ENCODE measurements at regions not wholly inside any gene's neighbourhood (a gene's known extent, or its start where the extent isn't known, plus 50 kb on each side); places are given as distances from the start of the nearest gene placed in this dataset.
"Not testable (repeated sequence)": the region's sequence is repeated elsewhere in the genome, so short reads cannot be mapped to it uniquely, and the experiment has no call there.

DNA sequence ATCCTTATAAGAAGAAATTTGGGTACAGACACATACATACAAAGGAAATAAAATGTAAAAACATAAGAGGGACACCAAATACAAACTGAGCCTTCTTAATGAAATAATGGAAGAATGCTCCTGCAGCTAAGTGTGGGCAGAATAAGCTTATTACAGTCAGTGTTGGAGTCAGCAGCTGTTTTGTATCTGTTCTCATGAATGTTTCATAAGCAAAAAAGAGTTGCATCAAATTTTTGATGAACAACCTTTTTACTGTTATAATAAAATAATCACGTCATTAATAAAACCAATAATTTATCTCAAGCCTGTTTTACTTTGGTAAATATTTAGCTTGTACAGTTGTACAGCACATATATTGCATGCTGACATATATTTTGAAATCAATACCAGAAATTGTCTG is 545.6 kb downstream of the LRRC70 start:
- DNase-seq (ENCODE audit: low read depth) = no peak

DNA sequence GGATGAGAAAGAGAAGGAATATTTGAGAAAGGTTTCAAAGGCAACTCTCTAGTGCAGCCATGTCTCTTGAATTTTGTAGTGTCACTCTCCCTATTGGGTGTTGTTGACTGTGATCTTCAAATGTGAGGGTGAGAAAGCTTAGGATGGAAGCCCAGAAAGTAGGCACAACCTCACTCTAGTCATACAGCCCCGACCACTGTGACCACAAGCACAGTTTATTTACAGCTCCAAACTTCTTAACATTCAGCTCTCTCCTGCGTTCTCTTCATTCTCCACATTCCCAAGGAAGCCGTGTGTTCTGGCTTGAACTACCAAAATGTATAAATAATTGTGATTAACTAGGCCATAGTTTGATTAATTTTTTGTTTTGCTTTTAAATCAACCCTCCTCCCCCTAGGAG is 542.9 kb downstream of the LRRC70 start:
- no peak for DNase-seq (ENCODE audit: low read depth)

DNA sequence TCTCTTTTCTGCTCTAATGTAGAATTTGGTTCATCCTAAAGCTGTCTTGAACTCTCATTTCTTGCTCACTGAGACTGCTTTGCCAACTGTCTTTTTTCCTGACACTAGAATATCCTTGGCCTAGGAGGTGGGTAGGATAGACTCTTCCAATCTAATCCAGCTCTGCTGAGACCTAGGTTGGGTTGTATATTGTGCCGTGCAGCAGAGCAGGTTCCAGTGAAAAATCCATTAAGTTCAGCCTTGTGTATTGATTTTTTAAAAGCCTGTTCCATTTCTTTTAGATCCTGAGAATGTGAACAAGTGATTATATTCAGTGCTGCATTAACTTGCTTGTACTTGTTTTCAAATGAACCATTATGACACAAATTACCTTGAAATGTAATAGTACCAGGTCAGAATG is 539.6 kb downstream of the LRRC70 start:
- no peak for DNase-seq (ENCODE audit: low read depth)

DNA sequence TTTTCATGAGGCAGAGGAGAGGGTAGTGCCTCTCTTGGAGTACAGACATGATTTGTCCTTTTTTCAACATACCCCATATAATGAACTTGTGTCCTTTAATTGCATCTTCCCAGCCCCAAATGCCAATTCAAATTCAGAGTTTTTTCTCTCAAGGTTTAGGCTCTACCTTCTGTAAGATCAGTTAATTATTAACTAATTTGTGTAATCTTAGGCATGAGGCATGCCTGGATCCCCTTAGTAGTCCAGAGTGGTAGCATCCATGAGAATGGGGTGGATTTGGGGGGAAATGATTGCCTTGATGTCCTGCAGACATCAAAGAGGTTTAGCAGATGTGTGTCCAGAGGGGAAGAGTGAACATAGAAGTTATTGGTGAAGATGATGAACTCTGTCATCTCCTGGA is 533.3 kb downstream of the LRRC70 start:
- DNase-seq (ENCODE audit: low read depth) = no peak

DNA sequence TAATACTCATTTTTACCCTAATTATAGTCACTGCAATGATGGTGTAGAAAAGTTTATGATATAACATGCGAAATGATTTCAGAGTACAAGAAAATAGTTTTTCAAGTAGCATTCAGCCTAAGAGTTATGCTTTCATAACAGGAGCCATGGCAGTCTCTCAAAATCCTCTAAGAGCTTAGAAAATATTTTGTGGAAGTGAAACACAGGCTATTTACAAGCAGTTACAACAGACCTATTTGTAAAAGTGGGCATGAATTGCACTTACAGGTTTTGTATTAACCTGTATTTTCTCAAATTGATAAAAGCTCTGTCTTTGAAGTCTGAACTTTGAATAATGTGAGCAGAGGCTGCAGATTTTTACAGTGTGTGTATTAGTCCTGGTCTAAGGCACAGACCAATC is 523.3 kb downstream of the LRRC70 start:
- no peak for DNase-seq (ENCODE audit: low read depth)

DNA sequence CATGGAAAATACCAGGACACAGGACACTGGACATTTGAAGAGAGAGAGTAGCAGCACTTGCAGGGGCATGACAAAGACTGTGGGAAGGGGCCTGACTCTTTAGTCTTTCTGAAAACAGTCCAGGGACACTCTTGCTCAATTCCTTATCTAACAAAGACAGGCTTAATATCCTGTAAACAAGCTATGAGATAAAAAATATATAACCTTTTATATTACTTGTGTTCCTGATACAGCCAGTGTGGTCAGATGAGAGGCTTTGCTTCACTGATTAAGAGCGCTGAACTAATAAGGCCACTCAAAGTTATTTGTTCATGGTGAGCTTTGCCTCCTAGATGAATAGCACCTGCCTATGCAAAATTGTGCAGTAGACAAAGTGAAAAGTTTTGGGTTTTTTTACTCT is 518.7 kb downstream of the LRRC70 start:
- no peak for DNase-seq (ENCODE audit: low read depth)

DNA sequence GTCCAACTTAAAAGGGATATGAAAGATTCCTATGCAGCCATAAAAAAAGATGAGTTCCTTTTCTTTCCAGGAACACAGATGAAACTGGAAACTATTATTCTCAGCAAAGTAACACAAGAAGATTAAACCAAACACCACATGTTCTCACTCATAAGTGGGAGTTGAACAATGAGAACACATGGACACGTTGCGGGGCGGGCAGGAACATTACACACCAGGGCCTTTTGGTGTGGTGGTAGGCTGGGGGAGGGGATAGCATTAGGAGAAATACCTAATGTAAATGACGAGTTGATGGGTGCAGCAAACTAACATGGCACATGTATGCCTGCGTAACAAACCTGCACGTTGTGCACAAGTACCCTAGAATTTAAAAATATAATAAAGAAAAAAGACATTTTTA is 516.1 kb downstream of the LRRC70 start:
- no peak for DNase-seq (ENCODE audit: low read depth)

DNA sequence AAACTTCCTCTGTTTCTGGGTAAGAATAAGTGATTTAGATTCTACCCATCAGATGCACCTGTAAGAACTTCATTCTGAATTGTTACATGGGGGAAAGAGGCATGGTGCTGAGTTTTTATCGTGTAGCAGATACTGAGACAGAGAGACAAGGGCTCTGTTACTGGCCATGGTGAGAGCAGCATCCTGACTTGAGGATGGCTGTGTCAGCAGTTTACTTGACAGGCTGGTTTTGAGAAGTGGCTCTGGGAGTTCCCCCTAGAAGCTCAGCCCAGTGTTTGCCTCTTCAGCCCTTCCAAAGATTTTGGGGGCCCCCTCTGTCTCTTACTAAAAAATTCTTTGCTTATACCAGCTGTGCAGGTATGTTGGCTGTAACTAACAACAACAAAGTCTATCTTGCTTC is 510.5 kb downstream of the LRRC70 start:
- DNase-seq (ENCODE audit: low read depth) = no peak

DNA sequence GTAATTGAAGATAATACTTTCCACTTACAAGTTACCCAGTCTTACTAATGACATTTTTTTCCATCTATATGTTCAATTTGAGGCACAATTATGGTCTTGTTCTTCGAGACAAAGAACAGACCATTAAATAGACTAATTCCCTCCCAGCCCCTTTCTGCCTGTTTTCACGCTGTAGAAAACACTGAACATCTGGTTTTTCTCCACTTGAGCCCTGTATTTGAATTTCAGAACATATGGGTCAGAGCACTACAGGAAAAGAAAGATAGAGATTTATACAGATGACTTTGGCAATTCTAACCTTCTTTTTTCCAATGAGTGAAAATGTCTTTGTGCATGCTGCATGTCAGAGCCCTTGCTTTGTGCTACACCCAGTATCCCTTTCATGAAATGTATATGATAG is 506.9 kb downstream of the LRRC70 start:
- DNase-seq (ENCODE audit: low read depth) = no peak

DNA sequence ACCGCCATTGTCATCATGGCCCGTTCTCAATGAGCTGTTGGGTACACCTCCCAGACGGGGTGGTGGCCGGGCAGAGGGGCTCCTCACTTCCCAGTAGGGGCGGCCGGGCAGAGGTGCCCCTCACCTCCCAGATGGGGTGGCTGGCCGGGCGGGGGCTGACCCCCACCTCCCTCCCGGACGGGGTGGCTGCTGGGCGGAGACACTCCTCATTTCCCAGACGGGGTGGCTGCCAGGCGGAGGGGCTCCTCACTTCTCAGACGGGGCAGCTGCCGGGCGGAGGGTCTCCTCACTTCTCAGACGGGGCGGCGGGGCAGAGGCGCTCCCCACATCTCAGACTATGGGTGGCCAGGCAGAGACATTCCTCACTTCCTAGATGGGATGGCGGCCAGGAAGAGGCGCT is 505.1 kb downstream of the LRRC70 start:
- not testable (repeated sequence) for DNase-seq (ENCODE audit: low read depth)

DNA sequence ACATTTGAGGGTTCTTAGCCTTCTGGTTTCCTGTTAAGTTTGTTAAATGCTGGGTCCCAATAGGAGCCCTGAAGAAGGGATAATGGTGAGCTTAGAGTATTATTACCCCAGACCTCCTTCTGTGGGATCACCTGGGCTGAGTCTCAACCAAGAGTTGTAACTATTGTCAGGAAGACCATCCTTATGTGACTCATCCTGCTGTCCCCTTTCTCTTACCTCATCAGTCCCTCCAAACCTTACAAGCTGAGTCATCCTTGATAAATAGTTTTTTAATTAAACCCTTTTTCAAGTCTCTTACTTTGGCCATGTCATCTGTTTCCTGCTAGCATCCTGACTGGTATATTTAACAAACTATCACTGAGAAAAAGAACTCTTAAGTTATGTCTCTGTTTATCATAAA is 502.8 kb downstream of the LRRC70 start:
- no peak for DNase-seq (ENCODE audit: low read depth)

DNA sequence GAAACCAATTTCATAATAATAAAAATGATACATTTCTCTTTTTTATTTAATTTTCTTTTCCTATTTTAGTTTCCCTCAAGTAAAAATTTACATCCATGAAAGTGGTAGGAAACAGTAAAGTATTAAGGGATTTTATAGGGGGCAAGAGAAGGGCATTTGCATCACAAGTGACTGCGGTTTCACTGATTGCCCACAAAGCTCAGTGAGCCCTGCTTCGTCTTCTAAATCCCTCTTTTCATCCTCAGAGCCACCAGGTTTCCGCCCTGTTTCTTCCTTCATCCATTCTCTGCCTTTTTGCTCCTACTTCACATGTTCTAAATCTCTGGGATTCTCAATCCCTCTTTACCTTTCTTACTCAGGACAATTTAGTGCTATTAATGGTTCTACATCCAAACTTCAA is 491.4 kb downstream of the LRRC70 start:
- no peak for DNase-seq (ENCODE audit: low read depth)

DNA sequence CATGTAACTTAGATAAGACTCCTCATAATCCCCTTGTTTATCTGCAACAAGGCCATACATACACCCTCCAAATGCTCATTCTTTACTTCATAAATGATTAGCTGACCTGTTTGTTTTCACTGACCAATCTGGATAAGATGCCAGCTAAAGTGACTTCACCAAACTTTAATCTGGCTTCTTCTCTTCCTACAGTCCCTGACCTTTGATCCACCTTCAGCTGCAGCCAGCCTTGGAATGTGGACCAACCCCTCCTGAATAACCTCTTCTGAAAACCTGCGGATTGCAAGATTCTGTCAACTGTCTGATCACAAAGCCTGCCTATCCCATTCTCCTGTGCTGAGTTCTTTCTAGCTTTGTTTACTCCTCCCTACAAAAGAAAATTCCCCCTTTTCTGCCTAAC is 476.8 kb downstream of the LRRC70 start:
- no peak for DNase-seq (ENCODE audit: low read depth)

DNA sequence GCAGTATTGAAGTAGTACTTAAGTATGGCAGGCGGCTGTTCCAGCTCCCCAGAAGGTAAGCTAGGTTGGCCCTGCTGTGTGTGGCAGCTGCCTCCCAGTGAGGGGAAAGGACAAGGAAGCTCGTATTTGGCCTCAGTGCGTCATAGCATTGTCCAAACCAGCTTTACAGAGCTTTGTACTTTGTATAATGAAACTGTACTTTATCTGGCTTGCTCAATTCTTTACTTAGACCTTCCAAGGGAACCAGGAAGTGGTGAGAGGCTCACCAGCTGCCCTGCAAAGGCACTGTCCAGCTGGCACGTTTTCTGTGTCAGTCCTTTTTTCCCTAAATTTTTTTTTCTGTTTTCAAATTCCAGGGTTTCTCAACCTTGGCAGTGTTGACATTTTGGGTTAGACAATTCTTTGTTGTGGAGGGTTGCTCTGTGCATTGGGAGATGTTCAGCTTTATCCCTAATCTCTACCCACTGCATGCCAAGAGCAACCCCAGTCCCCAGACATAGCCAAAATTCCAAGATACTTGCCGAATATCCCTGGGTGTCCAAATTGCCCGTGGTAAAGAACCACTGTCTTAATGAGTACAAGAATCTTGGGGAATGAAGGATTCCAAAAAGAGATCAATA is 474.5 kb downstream of the LRRC70 start:
- DNase-seq (ENCODE audit: low read depth) = no peak

DNA sequence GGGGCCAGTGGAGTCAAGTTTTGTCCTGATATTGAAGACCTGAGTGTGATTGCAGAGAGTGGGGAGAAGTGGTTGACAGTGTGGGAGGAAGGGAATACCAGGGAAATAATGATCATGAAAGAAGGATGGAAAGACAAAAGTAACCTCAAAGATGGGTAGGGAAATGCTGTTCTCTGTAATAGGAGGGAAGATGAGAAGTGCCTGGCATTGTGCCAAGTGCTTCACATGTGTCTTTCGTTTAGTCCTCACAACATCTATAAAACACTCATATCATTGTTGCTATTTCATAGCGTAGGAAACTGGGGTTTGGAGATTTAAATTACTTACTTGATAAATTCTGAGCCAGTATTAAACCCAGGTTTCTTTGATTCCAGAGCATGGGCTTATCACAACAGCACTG is 472.3 kb downstream of the LRRC70 start:
- no peak for DNase-seq (ENCODE audit: low read depth)

DNA sequence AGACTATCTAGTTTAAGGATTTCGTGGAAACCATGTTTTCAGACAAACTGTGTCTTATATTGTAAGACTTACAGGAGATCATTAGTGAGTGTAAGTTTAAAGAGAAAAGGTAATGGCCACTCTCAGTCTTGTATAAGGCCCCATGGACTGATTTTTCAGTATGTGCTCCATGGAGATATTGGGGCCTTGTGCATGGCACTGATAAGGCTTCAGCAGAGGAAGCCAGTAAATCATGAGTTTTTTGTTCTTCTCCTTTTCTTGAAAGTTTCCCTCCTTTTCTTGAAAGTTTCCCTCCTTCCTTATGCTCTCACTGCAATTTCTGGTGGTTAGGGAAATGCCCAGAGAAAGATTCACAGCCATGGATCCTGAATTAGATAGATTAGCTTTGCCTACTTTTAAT is 471.3 kb downstream of the LRRC70 start:
- no peak for DNase-seq (ENCODE audit: low read depth)

DNA sequence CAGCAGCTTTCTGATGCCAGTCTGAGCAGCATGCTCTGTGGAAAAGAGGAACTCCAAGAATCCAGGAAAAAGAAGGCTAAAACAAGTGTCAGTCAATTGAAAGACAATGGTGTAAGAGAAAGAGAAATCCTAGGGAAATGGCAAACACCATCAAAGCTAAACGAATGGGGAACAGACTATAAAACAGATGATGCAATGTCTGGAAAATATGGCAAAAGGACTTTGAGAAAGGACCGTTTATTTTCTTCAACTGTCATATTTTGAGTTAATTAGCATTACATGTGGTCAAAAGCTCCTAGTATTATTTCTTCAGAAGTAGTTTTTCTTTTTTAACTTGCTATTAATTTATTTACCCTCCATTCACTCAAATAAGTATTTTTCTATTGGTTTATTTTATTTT is 465.2 kb downstream of the LRRC70 start:
- no peak for DNase-seq (ENCODE audit: low read depth)

DNA sequence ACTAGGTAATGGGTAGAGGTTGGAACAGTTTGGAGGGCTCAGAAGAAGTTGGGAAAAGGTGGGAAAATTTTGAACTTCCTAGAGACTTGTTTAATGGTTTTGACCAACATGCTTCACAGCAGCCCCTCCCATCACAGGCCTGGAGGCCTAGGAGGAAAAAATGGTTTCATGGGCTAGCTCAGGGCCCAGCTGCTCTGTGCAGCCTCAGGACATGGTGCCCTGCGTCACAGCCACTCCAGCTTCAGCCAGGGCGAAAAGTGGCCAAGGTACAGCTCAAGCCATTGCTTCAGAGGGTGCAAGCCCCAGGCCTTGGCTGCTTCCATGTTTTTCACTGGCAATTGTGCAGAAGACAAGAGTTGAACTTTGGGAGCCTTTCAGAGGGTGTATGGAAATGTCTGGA is 453.7 kb downstream of the LRRC70 start:
- DNase-seq (ENCODE audit: low read depth) = no peak

DNA sequence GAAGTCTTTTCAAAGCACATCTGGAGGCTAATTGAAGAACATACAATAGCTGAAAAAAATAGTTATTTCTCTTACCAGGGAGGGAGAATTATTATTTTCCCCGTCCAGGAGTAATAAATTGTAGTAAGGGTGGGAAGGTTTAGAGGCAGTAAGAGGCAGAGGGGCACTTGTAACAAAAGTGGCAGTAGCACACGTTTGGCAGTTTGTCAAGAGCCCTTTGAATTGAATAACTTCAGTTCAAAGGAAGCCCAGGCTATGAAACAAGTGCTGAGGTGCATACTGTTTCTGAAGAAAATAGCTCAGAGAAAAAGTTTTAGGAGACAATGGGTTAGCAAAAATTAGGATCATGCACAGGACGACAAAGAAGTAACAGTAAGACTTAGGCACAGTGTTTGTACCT is 451.3 kb downstream of the LRRC70 start:
- DNase-seq (ENCODE audit: low read depth) = no peak

DNA sequence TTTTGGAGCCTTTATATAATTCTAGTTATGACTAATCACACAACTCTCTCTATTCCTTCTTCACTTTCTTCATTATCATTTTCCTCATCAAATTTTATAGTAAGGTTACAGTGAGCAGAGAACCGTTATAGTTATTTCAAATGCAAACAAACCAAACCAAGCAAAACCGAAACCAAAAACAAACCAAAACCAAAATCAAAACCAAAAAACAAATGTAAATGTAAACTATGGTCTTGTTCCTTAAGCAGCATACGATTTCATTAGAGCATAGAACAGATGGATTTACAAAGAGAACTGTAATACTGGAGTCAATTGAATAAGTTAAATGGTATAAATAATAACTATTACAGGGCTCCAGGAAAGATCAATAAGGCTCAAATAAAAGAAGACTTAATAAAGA is 447.1 kb downstream of the LRRC70 start:
- no peak for DNase-seq (ENCODE audit: low read depth)

DNA sequence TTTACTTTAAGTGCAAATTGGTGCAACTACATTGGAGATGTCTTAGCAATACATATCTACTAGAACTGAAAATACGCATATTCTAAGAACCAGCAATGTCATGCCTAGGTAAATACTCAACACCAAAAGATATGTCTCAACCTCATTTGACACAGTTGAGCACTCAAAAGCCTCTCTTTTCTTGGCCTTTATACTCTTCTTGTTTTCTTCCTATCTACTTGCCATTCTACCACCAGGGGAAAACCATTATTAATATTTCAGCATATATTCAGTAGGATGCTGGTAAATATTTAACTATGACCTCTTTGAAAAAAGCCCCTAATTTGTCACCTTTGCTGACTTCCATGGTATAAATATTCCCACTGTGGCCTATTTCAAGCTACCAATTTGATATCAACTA is 443.8 kb downstream of the LRRC70 start:
- no peak for DNase-seq (ENCODE audit: low read depth)

DNA sequence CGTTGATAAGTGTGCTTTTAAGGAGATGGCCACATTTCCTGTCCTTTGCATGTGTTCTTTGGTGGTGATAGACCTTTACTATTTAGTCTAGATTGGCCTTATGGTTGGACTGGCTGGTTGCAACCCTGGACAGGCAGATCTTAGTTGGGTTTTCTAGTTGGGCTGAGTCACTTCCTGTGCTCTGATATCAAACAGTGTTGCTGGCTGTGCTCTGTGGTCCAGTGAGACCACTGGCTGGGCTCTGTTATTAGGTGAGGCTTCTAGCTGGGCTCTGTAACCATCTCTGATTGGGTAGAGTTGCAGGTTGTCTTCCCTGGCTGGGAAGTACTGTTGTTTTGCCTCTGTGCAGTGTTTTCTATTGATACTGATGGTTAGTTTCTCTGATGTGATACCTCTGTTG is 432.5 kb downstream of the LRRC70 start:
- no peak for DNase-seq (ENCODE audit: low read depth)

DNA sequence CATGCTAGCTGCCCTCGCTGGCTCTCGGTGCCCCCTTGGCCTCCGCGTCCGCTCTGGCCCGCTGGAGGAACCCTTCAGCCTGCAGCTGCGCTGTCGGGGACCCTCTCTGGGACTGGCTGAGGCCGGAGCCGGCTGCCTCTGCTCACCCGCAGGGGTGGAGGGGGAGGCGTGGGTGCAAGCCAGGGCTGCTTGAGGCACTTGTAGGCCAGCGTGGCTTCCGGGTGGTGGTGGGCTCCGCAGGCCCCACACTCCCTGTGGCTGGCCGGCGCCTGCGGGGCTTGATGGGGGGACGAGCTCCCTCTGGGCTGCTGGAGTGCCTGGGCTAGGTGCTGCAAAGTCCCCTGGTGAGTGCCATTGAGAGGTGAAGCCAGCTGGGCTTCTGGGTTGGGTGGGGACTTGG is 429.6 kb downstream of the LRRC70 start:
- no peak for DNase-seq (ENCODE audit: low read depth)

DNA sequence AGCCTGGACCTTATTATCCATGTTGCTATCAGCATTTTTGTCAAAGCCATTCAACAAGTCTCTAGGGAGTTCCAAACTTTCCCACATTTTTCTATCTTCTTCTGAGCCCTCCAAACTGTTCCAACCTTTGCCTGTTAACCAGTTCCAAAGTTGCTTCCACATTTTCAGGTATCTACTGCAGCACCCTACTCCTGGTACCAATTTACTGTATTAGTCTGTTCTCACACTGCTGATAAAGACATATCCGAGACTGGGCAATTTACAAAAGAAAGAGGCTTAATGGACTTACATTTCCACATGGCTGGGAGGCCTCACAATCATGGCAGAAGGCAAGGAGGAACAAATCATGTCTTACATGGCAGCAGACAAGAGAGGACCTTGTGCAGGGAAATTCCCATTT is 416.2 kb downstream of the LRRC70 start:
- DNase-seq (ENCODE audit: low read depth) = not testable (repeated sequence)

DNA sequence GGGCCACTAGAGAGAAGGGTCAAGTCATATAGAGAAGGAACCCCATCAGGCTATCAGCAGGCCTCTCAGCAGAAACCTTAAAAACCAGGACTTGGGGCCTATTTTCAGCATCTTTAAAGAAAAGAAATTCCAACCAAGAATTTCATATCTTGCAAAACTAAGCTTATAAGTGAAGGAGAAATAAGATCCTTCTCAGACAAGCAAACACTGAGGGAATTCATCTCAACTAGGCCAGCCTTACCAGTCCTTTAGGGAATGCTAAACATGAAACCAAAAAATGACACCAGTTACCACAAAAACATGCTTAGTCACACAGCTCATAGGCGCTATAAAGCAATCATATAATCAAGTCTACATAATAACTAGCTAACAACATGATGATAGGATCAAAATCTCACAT is 407.1 kb downstream of the LRRC70 start:
- DNase-seq (ENCODE audit: low read depth) = no peak
